OCI-LY1 (cell line): ENCODE measurements at regions not wholly inside any gene's neighbourhood (a gene's known extent, or its start where the extent isn't known, plus 50 kb on each side); places are given as distances from the start of the nearest gene placed in this dataset.

Experiments
- H2AFZ ChIP-seq: fragments of 200-600 bp; sonication (generic), shearing (Covaris generic); 2 replicates; pipeline ENCODE4 v1.6.0; 2014; ENCODE audit warnings: antibody characterized with exemption, mild to moderate bottlenecking, low read length
- H3F3A ChIP-seq: fragments of 200-600 bp; sonication (generic), shearing (Covaris generic); 2 replicates; pipeline ENCODE4 v1.6.0; 2014; ENCODE audit warnings: mild to moderate bottlenecking, antibody characterized with exemption, low read length, moderate library complexity; ENCODE audit not compliant: insufficient read depth
- H3K27ac ChIP-seq: fragments of 200-600 bp; sonication (generic); 2 replicates; pipeline ENCODE4 v1.5.1; 2014; ENCODE audit warnings: low read length, mixed run types, mild to moderate bottlenecking, low read depth; ENCODE audit not compliant: poor library complexity, severe bottlenecking
- H3K27me3 ChIP-seq: fragments of 200-600 bp; sonication (generic); 2 replicates; pipeline ENCODE4 v1.6.0; 2014; ENCODE audit warnings: antibody characterized with exemption, mild to moderate bottlenecking, low read length, moderate library complexity; ENCODE audit not compliant: insufficient read depth
- H3K36me3 ChIP-seq: fragments of 200-600 bp; sonication (generic); 2 replicates; pipeline ENCODE4 v1.6.1; 2014; ENCODE audit warnings: mild to moderate bottlenecking, antibody characterized with exemption, low read length, moderate library complexity, mixed read lengths; ENCODE audit not compliant: insufficient read depth
- H3K4me1 ChIP-seq: fragments of 200-600 bp; sonication (generic); 2 replicates; pipeline ENCODE4 v1.5.1; 2014; ENCODE audit warnings: mild to moderate bottlenecking, low read length, moderate library complexity; ENCODE audit not compliant: insufficient read depth, severe bottlenecking
- H3K4me2 ChIP-seq: fragments of 200-600 bp; sonication (generic), shearing (Covaris generic); 2 replicates; pipeline ENCODE4 v1.6.1; 2014; ENCODE audit warnings: low read length
- H3K4me3 ChIP-seq: fragments of 200-600 bp; sonication (generic); 2 replicates; pipeline ENCODE4 v1.5.1; 2014; ENCODE audit warnings: low read length, low read depth, mild to moderate bottlenecking, mixed read lengths; ENCODE audit not compliant: poor library complexity, severe bottlenecking
- H3K79me2 ChIP-seq: fragments of 200-600 bp; shearing (Covaris generic); 2 replicates; pipeline ENCODE4 v1.6.1; 2016; ENCODE audit warnings: mixed run types, low read length, mixed read lengths; ENCODE audit not compliant: insufficient read depth
- H3K9ac ChIP-seq: fragments of 200-600 bp; sonication (generic), shearing (Covaris generic); 2 replicates; pipeline ENCODE4 v1.6.1; 2014; ENCODE audit warnings: mild to moderate bottlenecking, low read length, mixed read lengths
- H3K9me2 ChIP-seq: fragments of 200-600 bp; sonication (generic), shearing (Covaris generic); 2 replicates; pipeline ENCODE4 v1.6.1; 2014; ENCODE audit warnings: low read depth, mild to moderate bottlenecking, low read length, mixed read lengths
- H3K9me3 ChIP-seq: fragments of 200-600 bp; shearing (Covaris generic); 2 replicates; pipeline ENCODE4 v1.6.1; 2014; ENCODE audit warnings: low read length, mixed read lengths
- H4K20me1 ChIP-seq: fragments of 200-600 bp; sonication (generic), shearing (Covaris generic); 2 replicates; pipeline ENCODE4 v1.6.0; 2016; ENCODE audit warnings: mild to moderate bottlenecking, low read length; ENCODE audit not compliant: insufficient read depth
- EZH2 ChIP-seq: fragments of 200-600 bp; sonication (generic), shearing (Covaris generic); IDR thresholded peaks from 2 replicates; pipeline ENCODE4 v1.8.0; 2017; ENCODE audit warnings: borderline replicate concordance, mixed run types, mild to moderate bottlenecking, antibody characterized with exemption, low read length, moderate library complexity, mixed read lengths
- TF ChIP-seq, protein P1 (sequence below): fragments of 200-600 bp; sonication (generic), shearing (Covaris generic); IDR thresholded peaks from 2 replicates; pipeline ENCODE4 v1.5.1; 2017; ENCODE audit warnings: mild to moderate bottlenecking, antibody characterized with exemption, low read length, moderate library complexity, mixed read lengths

DNA sequence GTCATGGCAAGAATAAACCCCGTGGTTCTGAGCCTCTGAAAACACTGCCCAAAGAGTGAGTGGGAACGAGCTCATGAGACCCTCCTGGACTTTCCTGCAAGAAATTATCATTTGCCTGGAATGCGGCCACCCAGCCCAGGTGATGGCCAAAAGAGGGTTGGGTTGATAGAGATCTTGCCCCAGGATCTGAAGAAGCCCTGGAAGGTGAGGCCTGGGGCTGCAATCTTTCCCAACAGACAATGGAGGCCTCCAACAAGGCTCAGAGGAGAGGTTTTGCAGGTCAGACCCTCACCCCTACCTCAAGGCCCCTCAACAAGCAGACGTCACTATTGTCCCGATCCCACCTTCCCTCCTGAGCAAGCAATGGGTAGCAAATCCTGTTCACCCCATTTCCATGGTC, 106.0 kb upstream of the SOD1 start:
- Histone ChIP-seq H3K36me3 (no peaks in the 10 kb centered on the region), H3K4me3 (no peak overlapping the region), H2AFZ (no peak overlapping the region), H3K4me2 (no peak overlapping the region), H3K9me2 (no peaks in the 10 kb centered on the region), H4K20me1 (no peaks in the 10 kb centered on the region), H3K4me1 (peaks cover 11% of the 10 kb centered on the region), H3F3A (no peaks in the 10 kb centered on the region), H3K79me2 (no peaks in the 10 kb centered on the region), H3K9ac (no peak overlapping the region), H3K27me3 (no peaks in the 10 kb centered on the region), H3K9me3 (no peaks in the 10 kb centered on the region), H3K27ac (no peak overlapping the region)
- no peak for TF ChIP-seq EZH2
- TF ChIP-seq, protein P1, sequence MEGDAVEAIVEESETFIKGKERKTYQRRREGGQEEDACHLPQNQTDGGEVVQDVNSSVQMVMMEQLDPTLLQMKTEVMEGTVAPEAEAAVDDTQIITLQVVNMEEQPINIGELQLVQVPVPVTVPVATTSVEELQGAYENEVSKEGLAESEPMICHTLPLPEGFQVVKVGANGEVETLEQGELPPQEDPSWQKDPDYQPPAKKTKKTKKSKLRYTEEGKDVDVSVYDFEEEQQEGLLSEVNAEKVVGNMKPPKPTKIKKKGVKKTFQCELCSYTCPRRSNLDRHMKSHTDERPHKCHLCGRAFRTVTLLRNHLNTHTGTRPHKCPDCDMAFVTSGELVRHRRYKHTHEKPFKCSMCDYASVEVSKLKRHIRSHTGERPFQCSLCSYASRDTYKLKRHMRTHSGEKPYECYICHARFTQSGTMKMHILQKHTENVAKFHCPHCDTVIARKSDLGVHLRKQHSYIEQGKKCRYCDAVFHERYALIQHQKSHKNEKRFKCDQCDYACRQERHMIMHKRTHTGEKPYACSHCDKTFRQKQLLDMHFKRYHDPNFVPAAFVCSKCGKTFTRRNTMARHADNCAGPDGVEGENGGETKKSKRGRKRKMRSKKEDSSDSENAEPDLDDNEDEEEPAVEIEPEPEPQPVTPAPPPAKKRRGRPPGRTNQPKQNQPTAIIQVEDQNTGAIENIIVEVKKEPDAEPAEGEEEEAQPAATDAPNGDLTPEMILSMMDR: no peak

DNA sequence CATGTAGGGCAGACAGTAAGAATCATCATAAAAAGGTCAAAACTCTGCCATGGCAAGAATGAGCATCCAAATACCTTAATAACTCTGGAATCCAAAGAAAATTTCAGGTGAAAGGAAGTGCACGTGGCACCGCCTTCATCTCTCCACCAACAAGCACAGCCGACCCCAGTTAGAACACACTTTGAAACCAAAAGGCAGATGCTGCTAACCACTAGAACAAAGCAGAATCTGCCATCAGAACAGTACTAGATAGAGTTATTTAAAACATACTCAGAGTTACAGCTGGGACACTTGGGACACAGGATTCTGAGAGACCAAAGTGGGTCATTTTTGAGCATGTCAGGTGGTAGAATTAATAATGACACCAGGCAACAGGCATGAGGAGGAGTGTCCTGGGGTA, 106.7 kb upstream of the SOD1 start:
- TF ChIP-seq, protein P1: no peak
- no peak for TF ChIP-seq EZH2
- Histone ChIP-seq H3F3A (no peaks in the 10 kb centered on the region), H4K20me1 (no peaks in the 10 kb centered on the region), H2AFZ (no peak overlapping the region), H3K79me2 (no peaks in the 10 kb centered on the region), H3K27ac (no peak overlapping the region), H3K4me2 (no peak overlapping the region), H3K9me2 (no peaks in the 10 kb centered on the region), H3K4me3 (no peak overlapping the region), H3K27me3 (no peaks in the 10 kb centered on the region), H3K9ac (no peak overlapping the region), H3K4me1 (peaks cover 5% of the 10 kb centered on the region), H3K9me3 (no peaks in the 10 kb centered on the region), H3K36me3 (no peaks in the 10 kb centered on the region)

DNA sequence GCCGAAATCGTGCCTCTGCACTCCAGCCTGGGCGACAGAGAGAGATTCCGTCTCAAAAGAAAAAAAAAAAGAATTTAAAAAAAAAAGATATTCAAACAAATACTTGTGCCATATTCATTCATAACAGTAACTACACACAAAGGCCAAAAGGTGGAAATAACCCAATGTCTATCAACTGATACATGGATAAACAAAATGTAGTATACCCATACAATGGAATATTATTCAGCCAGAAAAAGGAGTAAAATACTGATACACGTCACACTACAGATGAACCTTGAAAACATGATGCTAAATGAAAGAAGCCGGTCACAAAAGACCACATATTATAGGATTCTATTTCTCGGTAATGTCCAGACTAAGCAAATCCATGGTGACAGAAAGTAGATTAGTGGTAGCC, 109.4 kb upstream of the SOD1 start:
- Histone ChIP-seq H3K79me2 (no peaks in the 10 kb centered on the region), H2AFZ (no peak overlapping the region), H3K9me3 (no peaks in the 10 kb centered on the region), H3K27ac (no peak overlapping the region), H4K20me1 (no peaks in the 10 kb centered on the region), H3K4me3 (no peak overlapping the region), H3K36me3 (no peaks in the 10 kb centered on the region), H3K9ac (no peak overlapping the region), H3K4me1 (no peaks in the 10 kb centered on the region), H3F3A (no peaks in the 10 kb centered on the region), H3K4me2 (no peak overlapping the region), H3K9me2 (no peaks in the 10 kb centered on the region), H3K27me3 (no peaks in the 10 kb centered on the region)
- TF ChIP-seq EZH2: no peak
- TF ChIP-seq, protein P1: no peak
